K562 (cell line): ENCODE measurements at regions not wholly inside any gene's neighbourhood (a gene's known extent, or its start where the extent isn't known, plus 50 kb on each side); places are given as distances from the start of the nearest gene placed in this dataset.

ENCODE experiments used
- ATAC-seq: fragments of 200-7000 bp; cut with Tn5 transposase; 3 replicates; pipeline ENCODE4 v1.9.1; 2020; ENCODE audit warnings: moderate library complexity
- BruUV-seq: library from RNA; stranded (reverse); fragments of 400-500 nt; replicated peaks from 2 replicates; lab custom pipeline; 2021; lab: Mats Ljungman, UMichigan
- CTCF ChIA-PET: fragments of 300-600 bp; formaldehyde crosslinking; extraction: SDS; loops from one replicate; lab custom pipeline; 2021; ENCODE audit warnings: low intra/inter-chr PET ratio; lab: Yijun Ruan, JAX
- POLR2A ChIA-PET: fragments of 300-600, 350-650 bp; sonication (Branson Sonifier 250); formaldehyde crosslinking; extraction: SDS; loops from one replicate; lab custom pipeline; 2021; ENCODE audit warnings: antibody characterized with exemption, inconsistent platforms; lab: Yijun Ruan, JAX
- DNase-seq, 4 experiments: peaks; one replicate each; pipeline versions ENCODE4 v3.0.0 to v3.0.0-alpha.2; 2011 to 2018; ENCODE audit warnings: low spot score in 3 of 4, mixed read lengths in 3 of 4; ENCODE audit errors: extremely low read depth in 1 of 4
- FAIRE-seq: peaks from 2 replicates; lab custom pipeline; 2011; peaks lifted over from hg19 to GRCh38; lab: Jason Lieb, UNC
- H2AFZ ChIP-seq: 2 replicates; pipeline ENCODE4 v1.6.0; 2011; ENCODE audit warnings: low read depth, low read length, control low read depth, inconsistent platforms
- H3K27ac ChIP-seq: fragments of 200-600 bp; 3 replicates; pipeline ENCODE4 v1.8.0; 2011; ENCODE audit warnings: low read depth, mild to moderate bottlenecking, control low read depth, inconsistent platforms, low read length, moderate library complexity, mixed read lengths; ENCODE audit errors: extremely low read depth
- H3K27me3 ChIP-seq, 2 experiments: fragments of 300-600 bp in 1 of 2; 2 replicates in 1 of 2; 3 replicates in 1 of 2; pipeline versions ENCODE4 v1.6.0 to v1.8.0; 2011; ENCODE audit warnings: inconsistent platforms in 2 of 2, low read length in 2 of 2, mild to moderate bottlenecking in 1 of 2, mixed read lengths in 1 of 2, moderate library complexity in 1 of 2; ENCODE audit not compliant: control insufficient read depth in 2 of 2, insufficient read depth in 2 of 2
- H3K36me3 ChIP-seq: fragments of 300-600 bp; 3 replicates; pipeline ENCODE4 v1.8.0; 2011; ENCODE audit warnings: mild to moderate bottlenecking, low read length, inconsistent platforms; ENCODE audit not compliant: control insufficient read depth, insufficient read depth
- H3K4me1 ChIP-seq, 2 experiments: fragments of 200-600 bp in 1 of 2; replicated peaks in 1 of 2; 2 replicates in 1 of 2; 3 replicates in 1 of 2; pipeline versions ENCODE4 v1.5.1 to v1.8.0; 2011; ENCODE audit warnings: inconsistent platforms in 2 of 2, low read length in 2 of 2, mild to moderate bottlenecking in 1 of 2, mixed read lengths in 1 of 2, moderate library complexity in 1 of 2; ENCODE audit not compliant: control insufficient read depth in 2 of 2, insufficient read depth in 2 of 2
- H3K4me2 ChIP-seq: 2 replicates; pipeline ENCODE4 v1.6.1; 2011; ENCODE audit warnings: low read length, control low read depth, inconsistent platforms, mixed read lengths; ENCODE audit not compliant: insufficient read depth
- H3K4me3 ChIP-seq: fragments of 200-600 bp; sonication (generic), shearing (Covaris generic); 2 replicates; pipeline ENCODE4 v1.5.1; 2016; ENCODE audit warnings: control low read depth, inconsistent platforms
- H3K79me2 ChIP-seq: fragments of 200-600 bp; 3 replicates; pipeline ENCODE4 v1.8.0; 2011; ENCODE audit warnings: low read length, inconsistent platforms; ENCODE audit not compliant: control insufficient read depth, insufficient read depth
- H3K9ac ChIP-seq, 2 experiments: 2 replicates each; pipeline versions ENCODE4 v1.6.0 to v1.6.1; 2011; ENCODE audit warnings: low read depth in 2 of 2, low read length in 2 of 2, control low read depth in 1 of 2, inconsistent platforms in 1 of 2, mild to moderate bottlenecking in 1 of 2, mixed read lengths in 1 of 2; ENCODE audit not compliant: insufficient read depth in 1 of 2
- H3K9me1 ChIP-seq: one replicate; pipeline ENCODE4 v1.6.0; 2011; ENCODE audit warnings: inconsistent platforms, mild to moderate bottlenecking, low read length, moderate library complexity; ENCODE audit not compliant: control insufficient read depth, insufficient read depth
- H3K9me3 ChIP-seq: replicated peaks from 2 replicates; pipeline ENCODE4 v1.5.1; 2011; ENCODE audit warnings: low read depth, low read length, inconsistent platforms; ENCODE audit not compliant: control insufficient read depth, insufficient read depth
- H4K20me1 ChIP-seq: replicated peaks from 2 replicates; pipeline ENCODE4 v1.6.1; 2011; ENCODE audit warnings: low read length, inconsistent platforms, mixed read lengths; ENCODE audit not compliant: control insufficient read depth, insufficient read depth
- C11orf30 ChIP-seq: fragments of 450-650 bp; IDR thresholded peaks from 2 replicates; pipeline ENCODE4 v1.6.1; 2016; ENCODE audit warnings: low read depth, mild to moderate bottlenecking
- MAFG ChIP-seq: fragments of 450-650 bp; conservative IDR thresholded peaks from 2 replicates; pipeline ENCODE4 v1.6.1; 2016; ENCODE audit warnings: missing genetic modification characterization, missing compliant biosample characterization
- MAFK ChIP-seq: IDR thresholded peaks from 2 replicates; pipeline ENCODE4 v1.6.1; 2011; ENCODE audit warnings: low read length, improper control_type of control experiment
- NR2C2 ChIP-seq, 2 experiments: fragments of 200-800 bp in 1 of 2; sonication (Bioruptor generic) in 1 of 2; sonication (generic) in 1 of 2; formaldehyde crosslinking in 1 of 2; IDR thresholded peaks; 2 replicates each; pipeline versions ENCODE4 v1.6.1 to v1.8.0; 2016 to 2022; ENCODE audit warnings: mild to moderate bottlenecking in 1 of 2, missing compliant biosample characterization in 1 of 2, missing genetic modification characterization in 1 of 2, missing genetic modification reagents in 1 of 2
- ZNF311 ChIP-seq: fragments of 250-450 bp; sonication (Bioruptor Pico); IDR thresholded peaks from 2 replicates; pipeline ENCODE4 v1.4.0; 2020; ENCODE audit warnings: mild to moderate bottlenecking, moderate library complexity
- ZNF316 ChIP-seq: fragments of 450-650 bp; IDR thresholded peaks from 2 replicates; pipeline ENCODE4 v1.6.1; 2016
- ZNF384 ChIP-seq: IDR thresholded peaks from 2 replicates; pipeline ENCODE4 v1.6.1; 2012; ENCODE audit warnings: low read depth, low read length, improper control_type of control experiment
- ZZZ3 ChIP-seq: fragments of 450-650 bp; IDR thresholded peaks from 2 replicates; pipeline ENCODE4 v1.6.1; 2016; ENCODE audit warnings: antibody characterized with exemption, mild to moderate bottlenecking, moderate library complexity
- WGBS: fragments of 100-300 bp; shearing (Covaris generic); methylation state at CpG from one replicate; pipeline ENCODE4 v1.1.6; 2016; ENCODE audit warnings: low coverage, mixed read lengths; ENCODE audit not compliant: insufficient coverage; ENCODE audit errors: missing lambda C conversion rate; 5-methylcytosine and 5-hydroxymethylcytosine counted together
- in situ Hi-C: fragments of 300-500 bp; cut with MboI; formaldehyde crosslinking; loops from 4 replicates; pipeline ENCODE4 v1.15.0; 2018; ENCODE audit warnings: inconsistent platforms, mixed read lengths
- intact Hi-C: fragments of 100-400 bp; cut with micrococcal nuclease; formaldehyde crosslinking; loops from 2 replicates; pipeline ENCODE4 v1.14.2; 2022

GRCh38 chr5:91443761-91444467 lies 60.8 kb upstream of the ARRDC3 start:
- no peak overlapping the region for H3K4me3 ChIP-seq
- no peak overlapping the region for H3K4me2 ChIP-seq
- H3K9ac ChIP-seq = no peak overlapping the region
- H3K27ac ChIP-seq = no peak overlapping the region
- no peaks in the 10 kb centered on the region for H3K9me3 ChIP-seq
- DNase-seq (no peak), FAIRE-seq (no peak), ATAC-seq (no peak)
- TF ChIP-seq NR2C2 (CRISPR knock-in tag; IDR thresholded peaks at IDR 0.05) (no peak), NR2C2 (tag; IDR thresholded peaks at IDR 0.05) (no peak), MAFK (0 out of 2 replicates have a peak, but pooled peaks have one; percentile 10), ZNF316 (peak; percentile 55), C11orf30 (peak; percentile 45; the same call in 1 of the 2 replicates), ZNF384 (peak; percentile 32; the same call in 1 of the 2 replicates), ZNF311 (no peak), ZZZ3 (no peak), MAFG (tag) (peak; percentile 48; the same call in 1 of the 2 replicates)
- ChIA-PET CTCF (no interaction called here), POLR2A (no interaction called here)
- no peaks in the 10 kb centered on the region for H4K20me1 ChIP-seq
- no peak overlapping the region for H2AFZ ChIP-seq
- no peaks in the 10 kb centered on the region for H3K27me3 ChIP-seq
- in situ Hi-C loops (no loop called here), intact Hi-C loops (no loop called here)
- no TSS peak for BruUV-seq
- 0% methylated on average over 1 of the region's 1 CpG for WGBS
- H3K4me1 ChIP-seq = no peaks in the 10 kb centered on the region
- no peaks in the 10 kb centered on the region for H3K36me3 ChIP-seq
- H3K79me2 ChIP-seq = no peaks in the 10 kb centered on the region
- no peaks in the 10 kb centered on the region for H3K9me1 ChIP-seq
